ENCODE measurements at regions not wholly inside any gene's neighbourhood (a gene's known extent, or its start where the extent isn't known, plus 50 kb on each side); places are given as distances from the start of the nearest gene placed in this dataset.

DNA sequence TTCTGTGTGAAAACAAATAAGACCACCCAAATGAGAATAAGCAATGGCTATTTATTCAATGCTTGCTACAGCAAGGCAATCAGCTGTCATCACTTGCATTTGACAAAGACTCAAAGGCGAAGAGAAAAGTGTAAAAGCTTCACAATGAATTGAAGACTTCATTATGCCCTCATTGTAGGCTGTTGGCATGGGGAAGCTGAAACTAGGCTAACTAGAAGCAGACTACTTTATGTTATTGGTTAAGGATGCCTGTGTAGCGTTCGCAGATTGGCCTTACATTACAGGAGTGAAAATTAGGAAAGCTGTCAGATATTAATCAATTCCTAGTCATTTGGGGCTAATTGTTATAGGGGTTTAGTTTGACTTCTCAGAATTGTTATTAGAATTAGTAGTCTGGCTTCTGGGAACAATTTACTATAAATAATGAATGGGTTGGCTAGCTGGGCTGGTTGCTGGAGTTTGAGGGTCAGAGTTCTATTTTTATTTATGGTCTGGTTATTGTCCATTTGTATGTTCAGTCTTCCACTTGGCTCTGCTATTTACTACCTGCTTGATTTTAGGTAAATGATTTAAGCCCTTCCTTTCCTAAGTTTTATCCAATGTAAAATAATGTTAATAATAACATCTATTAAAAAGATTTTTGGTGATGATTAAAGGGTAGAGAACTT, 437.2 kb upstream of the SYT4 start:
- no peaks in the 10 kb centered on the region for H3K9me3 ChIP-seq
- no peaks in the 10 kb centered on the region for H3K4me1 ChIP-seq
- DNase-seq (ENCODE audit: extremely low spot score) = no peak
- no peak overlapping the region for H3K27ac ChIP-seq (replicated peaks in 1 of 4)
- intact Hi-C loops (cut with DNase I) = no loop called here
- H3K36me3 ChIP-seq = no peaks in the 10 kb centered on the region
- no peak overlapping the region for H3K4me3 ChIP-seq
- 91% methylated on average over 3 of the region's 3 CpGs for WGBS
- H3K27me3 ChIP-seq = no peaks in the 10 kb centered on the region
- TF ChIP-seq EP300 (IDR thresholded peaks at IDR 0.05) (no peak), CTCF (IDR thresholded peaks at IDR 0.05) (no peak), POLR2AphosphoS5 (IDR thresholded peaks at IDR 0.05) (no peak)

DNA sequence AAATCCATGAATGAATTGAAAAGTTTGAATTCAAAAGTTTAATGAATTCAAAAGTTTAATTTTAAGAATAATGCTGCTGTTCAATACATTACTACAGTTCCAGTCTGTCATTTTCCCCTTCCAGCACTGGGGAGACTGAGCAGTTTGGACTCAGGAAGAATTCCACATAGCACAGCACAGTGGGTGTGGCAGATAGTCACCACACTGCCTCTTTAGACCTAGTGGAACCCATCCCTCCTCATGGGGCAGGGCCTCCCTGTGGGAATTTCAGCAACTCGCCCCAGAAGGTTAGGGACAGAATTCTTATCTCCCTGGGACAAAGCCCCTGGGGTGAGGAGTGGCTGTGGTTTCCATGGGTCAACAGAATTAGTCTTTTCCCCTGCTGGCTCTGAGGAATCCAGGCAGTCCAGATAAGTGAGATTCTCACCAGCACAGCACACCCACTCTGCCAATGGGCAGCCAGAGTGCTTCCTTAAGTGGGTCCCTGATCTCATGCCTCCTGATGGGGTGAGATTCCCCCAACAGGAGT, 442.0 kb upstream of the SYT4 start:
- no peak overlapping the region for H3K4me3 ChIP-seq
- no peak for DNase-seq (ENCODE audit: extremely low spot score)
- no peaks in the 10 kb centered on the region for H3K36me3 ChIP-seq
- peaks cover 0 to 11% (median 2%) of the 10 kb centered on the region in 4 donors for H3K9me3 ChIP-seq
- no peak for TF ChIP-seq POLR2A (IDR thresholded peaks at IDR 0.05; ENCODE audit: low read depth)
- no peak for TF ChIP-seq POLR2AphosphoS5 (IDR thresholded peaks at IDR 0.05)
- TF ChIP-seq EP300 (IDR thresholded peaks at IDR 0.05) = no peak
- H3K27me3 ChIP-seq = no peaks in the 10 kb centered on the region
- WGBS = no CpG with 5 or more reads among the region's 1 CpG
- intact Hi-C loops (cut with DNase I) = no loop called here
- no peaks in the 10 kb centered on the region for H3K4me1 ChIP-seq
- H3K27ac ChIP-seq (replicated peaks in 1 of 4) = no peak overlapping the region

- TF ChIP-seq POLR2AphosphoS5 (IDR thresholded peaks at IDR 0.05) (no peak), POLR2A (IDR thresholded peaks at IDR 0.05; ENCODE audit: low read depth) (no peak), EP300 (IDR thresholded peaks at IDR 0.05) (no peak), CTCF (IDR thresholded peaks at IDR 0.05) (no peak)
- intact Hi-C loops (cut with DNase I) = no loop called here
- H3K4me1 ChIP-seq = no peaks in the 10 kb centered on the region
Measured at GRCh38 chr18:43720041-43720440, 442.8 kb upstream of the SYT4 start.

DNA sequence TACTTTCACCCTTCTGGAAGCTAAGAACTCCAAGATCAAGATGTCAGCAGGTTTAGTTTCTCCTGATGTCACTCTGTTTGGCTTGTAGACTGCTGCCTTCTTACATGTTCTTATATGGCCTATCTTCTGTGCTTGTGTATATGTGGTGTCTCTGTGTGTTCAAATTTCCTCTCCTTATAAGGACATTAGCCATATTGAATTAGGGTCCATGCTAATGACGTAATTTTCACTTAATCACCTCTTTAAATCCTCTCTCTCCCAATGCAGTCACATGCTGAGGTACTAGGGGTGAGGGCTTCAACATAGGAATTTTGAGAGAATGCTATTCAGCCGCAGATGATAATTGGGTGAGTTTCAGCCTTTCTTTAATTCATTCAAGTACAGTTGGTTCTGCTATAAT, 458.3 kb upstream of the SYT4 start:
- WGBS = 83% methylated on average over 2 of the region's 2 CpGs
- intact Hi-C loops (cut with DNase I) = no loop called here
- DNase-seq (ENCODE audit: extremely low spot score) = no peak

More at GRCh38 chr18:43720041-43720440, 442.8 kb upstream of the SYT4 start:
- DNase-seq (ENCODE audit: extremely low spot score) = no peak
- H3K9me3 ChIP-seq = peaks cover 0 to 11% (median 2%) of the 10 kb centered on the region in 4 donors
- H3K27me3 ChIP-seq = no peaks in the 10 kb centered on the region
- H3K36me3 ChIP-seq = no peaks in the 10 kb centered on the region
- no peak overlapping the region for H3K4me3 ChIP-seq
- H3K27ac ChIP-seq (replicated peaks in 1 of 4) = no peak overlapping the region
- 71% methylated on average over 2 of the region's 2 CpGs for WGBS

More for the DNA sequence above, 458.3 kb upstream of the SYT4 start:
- no peaks in the 10 kb centered on the region for H3K27me3 ChIP-seq
- H3K9me3 ChIP-seq = peaks cover 0 to 11% (median 2%) of the 10 kb centered on the region in 4 donors
- no peaks in the 10 kb centered on the region for H3K36me3 ChIP-seq
- TF ChIP-seq CTCF (IDR thresholded peaks at IDR 0.05) = no peak
- TF ChIP-seq POLR2A (IDR thresholded peaks at IDR 0.05; ENCODE audit: low read depth) = no peak
- no peak for TF ChIP-seq POLR2AphosphoS5 (IDR thresholded peaks at IDR 0.05)
- TF ChIP-seq EP300 (IDR thresholded peaks at IDR 0.05) = no peak
- H3K4me1 ChIP-seq = no peaks in the 10 kb centered on the region
- H3K27ac ChIP-seq (replicated peaks in 1 of 4) = no peak overlapping the region
- H3K4me3 ChIP-seq = no peak overlapping the region
